ENCODE measurements at regions not wholly inside any gene's neighbourhood (a gene's known extent, or its start where the extent isn't known, plus 50 kb on each side); places are given as distances from the start of the nearest gene placed in this dataset.

DNA sequence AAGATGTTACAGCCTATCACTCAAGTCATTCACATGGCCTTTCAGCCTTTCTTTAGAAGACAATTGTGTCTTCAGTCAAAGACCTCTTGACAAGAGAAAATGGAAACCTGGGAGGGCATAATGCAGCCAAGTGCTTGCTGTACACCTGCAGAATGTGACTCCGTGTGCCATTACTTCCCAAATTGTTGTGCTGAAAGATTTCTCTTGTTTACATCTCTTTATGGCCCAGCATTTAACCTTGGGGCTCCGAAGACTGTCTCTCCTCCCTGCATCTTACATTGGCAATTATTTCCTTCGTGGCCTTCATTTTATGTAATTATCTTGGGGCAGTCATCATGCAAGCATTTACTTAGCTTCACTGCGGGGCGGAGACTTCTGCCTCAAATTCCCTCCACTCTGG is 287.0 kb downstream of the TCF7L2 start:
- no peaks in the 10 kb centered on the region for H3K36me3 ChIP-seq (ENCODE audit: insufficient read depth, low read length)
- H3K9me3 ChIP-seq (ENCODE audit: low read length): no peaks in the 10 kb centered on the region
- H3K9ac ChIP-seq (ENCODE audit: low read length): no peak overlapping the region
- H3K9me2 ChIP-seq (ENCODE audit: low read depth, low read length): no peaks in the 10 kb centered on the region
- no peaks in the 10 kb centered on the region for H3F3A ChIP-seq (ENCODE audit: insufficient read depth, low read length)
- no peak overlapping the region for H3K4me3 ChIP-seq (ENCODE audit: low read depth, low read length, poor library complexity, severe bottlenecking)
- H3K27me3 ChIP-seq (ENCODE audit: insufficient read depth, low read length): no peaks in the 10 kb centered on the region
- TF ChIP-seq, protein P1, sequence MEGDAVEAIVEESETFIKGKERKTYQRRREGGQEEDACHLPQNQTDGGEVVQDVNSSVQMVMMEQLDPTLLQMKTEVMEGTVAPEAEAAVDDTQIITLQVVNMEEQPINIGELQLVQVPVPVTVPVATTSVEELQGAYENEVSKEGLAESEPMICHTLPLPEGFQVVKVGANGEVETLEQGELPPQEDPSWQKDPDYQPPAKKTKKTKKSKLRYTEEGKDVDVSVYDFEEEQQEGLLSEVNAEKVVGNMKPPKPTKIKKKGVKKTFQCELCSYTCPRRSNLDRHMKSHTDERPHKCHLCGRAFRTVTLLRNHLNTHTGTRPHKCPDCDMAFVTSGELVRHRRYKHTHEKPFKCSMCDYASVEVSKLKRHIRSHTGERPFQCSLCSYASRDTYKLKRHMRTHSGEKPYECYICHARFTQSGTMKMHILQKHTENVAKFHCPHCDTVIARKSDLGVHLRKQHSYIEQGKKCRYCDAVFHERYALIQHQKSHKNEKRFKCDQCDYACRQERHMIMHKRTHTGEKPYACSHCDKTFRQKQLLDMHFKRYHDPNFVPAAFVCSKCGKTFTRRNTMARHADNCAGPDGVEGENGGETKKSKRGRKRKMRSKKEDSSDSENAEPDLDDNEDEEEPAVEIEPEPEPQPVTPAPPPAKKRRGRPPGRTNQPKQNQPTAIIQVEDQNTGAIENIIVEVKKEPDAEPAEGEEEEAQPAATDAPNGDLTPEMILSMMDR (IDR thresholded peaks at IDR 0.05; ENCODE audit: low read length): no peak
- no peak for TF ChIP-seq EZH2 (IDR thresholded peaks at IDR 0.05; ENCODE audit: borderline replicate concordance, low read length)
- H3K4me1 ChIP-seq (ENCODE audit: insufficient read depth, low read length, severe bottlenecking): no peaks in the 10 kb centered on the region
- H3K27ac ChIP-seq (ENCODE audit: low read depth, low read length, poor library complexity, severe bottlenecking): no peak overlapping the region
- H3K4me2 ChIP-seq (ENCODE audit: low read length): no peak overlapping the region
- no peaks in the 10 kb centered on the region for H3K79me2 ChIP-seq (ENCODE audit: insufficient read depth, low read length)
- no peaks in the 10 kb centered on the region for H4K20me1 ChIP-seq (ENCODE audit: insufficient read depth, low read length)
- no peak overlapping the region for H2AFZ ChIP-seq (ENCODE audit: low read length)

DNA sequence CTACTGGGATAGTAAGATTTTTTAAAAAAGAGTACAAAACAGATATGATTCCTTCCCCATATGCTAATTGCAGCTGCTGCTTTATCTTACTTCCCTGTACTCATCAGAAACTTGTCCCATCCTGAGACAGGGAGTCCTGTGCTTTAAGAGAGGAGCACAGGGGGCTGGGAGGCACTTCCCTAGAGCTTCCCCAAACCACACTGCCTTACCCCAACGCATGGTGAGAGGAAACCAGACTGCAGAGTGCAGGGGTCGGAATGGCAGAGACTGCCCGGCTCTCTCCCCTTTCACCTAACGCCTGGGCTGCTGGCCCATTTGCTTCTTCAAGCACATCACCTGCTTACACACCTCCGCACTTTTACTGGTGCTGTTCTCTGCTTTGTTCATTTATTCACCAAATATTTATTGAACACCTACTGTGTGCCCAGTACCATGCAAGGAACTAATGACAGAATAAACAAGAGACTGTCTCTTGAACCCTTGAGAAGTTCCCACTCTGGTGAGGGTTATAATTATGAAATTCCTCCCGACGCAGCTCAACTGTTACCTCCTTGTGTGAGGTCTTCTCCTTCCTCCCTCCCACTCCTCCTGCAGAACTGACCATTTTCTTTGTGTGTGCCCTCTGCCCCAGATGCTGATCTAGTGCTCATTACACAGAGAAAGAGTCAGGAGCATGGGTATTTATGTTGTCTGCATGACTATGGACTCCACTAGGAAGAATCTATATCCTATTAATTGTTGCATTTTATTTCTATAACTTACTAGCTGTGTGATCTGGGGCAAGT is 289.7 kb downstream of the TCF7L2 start:
- H2AFZ ChIP-seq (ENCODE audit: low read length): no peak overlapping the region
- no peaks in the 10 kb centered on the region for H3K4me1 ChIP-seq (ENCODE audit: insufficient read depth, low read length, severe bottlenecking)
- no peaks in the 10 kb centered on the region for H3K9me2 ChIP-seq (ENCODE audit: low read depth, low read length)
- no peak overlapping the region for H3K9ac ChIP-seq (ENCODE audit: low read length)
- no peak overlapping the region for H3K4me2 ChIP-seq (ENCODE audit: low read length)
- H3K9me3 ChIP-seq (ENCODE audit: low read length): no peaks in the 10 kb centered on the region
- H4K20me1 ChIP-seq (ENCODE audit: insufficient read depth, low read length): no peaks in the 10 kb centered on the region
- no peaks in the 10 kb centered on the region for H3K79me2 ChIP-seq (ENCODE audit: insufficient read depth, low read length)
- H3F3A ChIP-seq (ENCODE audit: insufficient read depth, low read length): no peaks in the 10 kb centered on the region
- H3K27ac ChIP-seq (ENCODE audit: low read depth, low read length, poor library complexity, severe bottlenecking): no peak overlapping the region
- no peaks in the 10 kb centered on the region for H3K27me3 ChIP-seq (ENCODE audit: insufficient read depth, low read length)
- TF ChIP-seq, protein P1 (IDR thresholded peaks at IDR 0.05; ENCODE audit: low read length): no peak
- TF ChIP-seq EZH2 (IDR thresholded peaks at IDR 0.05; ENCODE audit: borderline replicate concordance, low read length): no peak
- no peak overlapping the region for H3K4me3 ChIP-seq (ENCODE audit: low read depth, low read length, poor library complexity, severe bottlenecking)
- no peaks in the 10 kb centered on the region for H3K36me3 ChIP-seq (ENCODE audit: insufficient read depth, low read length)

DNA sequence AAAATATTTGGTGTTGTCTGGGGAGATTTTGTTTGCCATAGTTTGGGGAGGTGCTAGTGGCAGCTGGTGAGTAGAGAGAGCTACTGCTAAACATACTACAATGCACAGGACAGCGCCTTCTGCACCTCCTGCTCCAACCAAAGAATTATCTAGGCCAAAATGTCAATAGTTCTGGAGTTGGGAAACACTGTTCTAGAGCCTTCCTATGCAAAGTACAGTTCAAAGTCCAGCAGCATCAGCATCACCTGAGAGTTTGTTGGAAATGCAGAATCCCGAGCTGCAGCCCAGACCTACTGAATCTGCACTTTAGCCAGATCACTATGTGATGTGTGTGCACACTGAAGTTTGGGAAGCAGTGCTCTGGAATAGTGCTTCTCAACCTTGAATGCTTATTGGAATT is 290.7 kb downstream of the TCF7L2 start:
- Histone ChIP-seq H3F3A (ENCODE audit: insufficient read depth, low read length) (no peaks in the 10 kb centered on the region), H3K4me2 (ENCODE audit: low read length) (no peak overlapping the region), H3K27me3 (ENCODE audit: insufficient read depth, low read length) (no peaks in the 10 kb centered on the region), H2AFZ (ENCODE audit: low read length) (no peak overlapping the region), H3K9ac (ENCODE audit: low read length) (no peak overlapping the region), H3K9me2 (ENCODE audit: low read depth, low read length) (no peaks in the 10 kb centered on the region), H4K20me1 (ENCODE audit: insufficient read depth, low read length) (no peaks in the 10 kb centered on the region), H3K27ac (ENCODE audit: low read depth, low read length, poor library complexity, severe bottlenecking) (no peak overlapping the region), H3K4me3 (ENCODE audit: low read depth, low read length, poor library complexity, severe bottlenecking) (no peak overlapping the region), H3K9me3 (ENCODE audit: low read length) (no peaks in the 10 kb centered on the region), H3K79me2 (ENCODE audit: insufficient read depth, low read length) (no peaks in the 10 kb centered on the region), H3K36me3 (ENCODE audit: insufficient read depth, low read length) (no peaks in the 10 kb centered on the region), H3K4me1 (ENCODE audit: insufficient read depth, low read length, severe bottlenecking) (no peaks in the 10 kb centered on the region)
- TF ChIP-seq EZH2 (IDR thresholded peaks at IDR 0.05; ENCODE audit: borderline replicate concordance, low read length): no peak
- TF ChIP-seq, protein P1 (IDR thresholded peaks at IDR 0.05; ENCODE audit: low read length): no peak

Measured in OCI-LY1 (cell line).